ENCODE measurements at regions not wholly inside any gene's neighbourhood (a gene's known extent, or its start where the extent isn't known, plus 50 kb on each side); places are given as distances from the start of the nearest gene placed in this dataset.

DNA sequence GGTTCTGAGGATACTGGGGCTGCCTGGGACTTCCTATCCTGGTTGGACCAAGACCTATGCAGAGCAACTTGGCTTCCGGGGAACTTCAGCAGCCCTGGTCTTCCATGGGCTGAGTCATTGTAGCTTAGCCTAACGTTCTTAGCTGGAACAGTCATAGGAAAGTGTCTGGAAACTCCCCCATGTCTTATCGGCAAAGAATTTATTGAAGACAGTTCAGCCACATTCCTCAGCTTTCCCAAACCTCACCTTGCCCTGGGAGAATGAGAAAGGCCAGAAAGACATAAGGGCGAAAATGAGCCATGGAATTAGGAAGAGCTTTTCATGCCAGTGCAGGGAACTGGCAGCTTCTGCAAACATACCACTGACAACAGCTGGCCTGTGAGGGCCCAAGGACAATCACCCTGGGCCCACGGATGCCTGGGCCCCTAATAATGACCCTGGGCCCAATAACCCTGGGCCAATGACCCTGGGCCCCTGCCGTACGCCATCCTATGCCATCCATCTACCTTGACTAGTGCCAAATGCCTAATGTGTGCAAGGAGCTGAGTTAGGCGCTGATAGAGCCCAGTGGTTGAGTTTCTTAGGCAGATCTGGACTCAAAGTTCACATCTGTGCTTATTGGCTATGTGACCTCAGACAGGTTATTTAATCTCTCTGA, 114.4 kb upstream of the GADD45A start:
- no peak overlapping the region for H3K4me3 ChIP-seq (ENCODE audit: low read length)
- H2AFZ ChIP-seq (ENCODE audit: low read depth, low read length): no peak overlapping the region
- H3K4me1 ChIP-seq (ENCODE audit: low read length): no peaks in the 10 kb centered on the region
- no peaks in the 10 kb centered on the region for H3K27me3 ChIP-seq (ENCODE audit: low read depth, low read length)
- H3K4me2 ChIP-seq (ENCODE audit: low read length): no peak overlapping the region
- no peak overlapping the region for H3K9ac ChIP-seq (ENCODE audit: low read length)
- no peaks in the 10 kb centered on the region for H3K79me2 ChIP-seq (ENCODE audit: low read length)
- H3K36me3 ChIP-seq (replicated peaks; ENCODE audit: low read depth, low read length): no peaks in the 10 kb centered on the region
- no peak overlapping the region for H3K27ac ChIP-seq (ENCODE audit: low read length)
- no peaks in the 10 kb centered on the region for H3K9me3 ChIP-seq (ENCODE audit: insufficient read depth, low read length)
- TF ChIP-seq, protein P1, sequence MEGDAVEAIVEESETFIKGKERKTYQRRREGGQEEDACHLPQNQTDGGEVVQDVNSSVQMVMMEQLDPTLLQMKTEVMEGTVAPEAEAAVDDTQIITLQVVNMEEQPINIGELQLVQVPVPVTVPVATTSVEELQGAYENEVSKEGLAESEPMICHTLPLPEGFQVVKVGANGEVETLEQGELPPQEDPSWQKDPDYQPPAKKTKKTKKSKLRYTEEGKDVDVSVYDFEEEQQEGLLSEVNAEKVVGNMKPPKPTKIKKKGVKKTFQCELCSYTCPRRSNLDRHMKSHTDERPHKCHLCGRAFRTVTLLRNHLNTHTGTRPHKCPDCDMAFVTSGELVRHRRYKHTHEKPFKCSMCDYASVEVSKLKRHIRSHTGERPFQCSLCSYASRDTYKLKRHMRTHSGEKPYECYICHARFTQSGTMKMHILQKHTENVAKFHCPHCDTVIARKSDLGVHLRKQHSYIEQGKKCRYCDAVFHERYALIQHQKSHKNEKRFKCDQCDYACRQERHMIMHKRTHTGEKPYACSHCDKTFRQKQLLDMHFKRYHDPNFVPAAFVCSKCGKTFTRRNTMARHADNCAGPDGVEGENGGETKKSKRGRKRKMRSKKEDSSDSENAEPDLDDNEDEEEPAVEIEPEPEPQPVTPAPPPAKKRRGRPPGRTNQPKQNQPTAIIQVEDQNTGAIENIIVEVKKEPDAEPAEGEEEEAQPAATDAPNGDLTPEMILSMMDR (IDR thresholded peaks at IDR 0.05; ENCODE audit: low read depth, low read length): no peak
- no peak for TF ChIP-seq EZH2phosphoT487 (IDR thresholded peaks at IDR 0.05; ENCODE audit: low read depth)
- no peaks in the 10 kb centered on the region for H4K20me1 ChIP-seq (ENCODE audit: insufficient read depth, low read length)

DNA sequence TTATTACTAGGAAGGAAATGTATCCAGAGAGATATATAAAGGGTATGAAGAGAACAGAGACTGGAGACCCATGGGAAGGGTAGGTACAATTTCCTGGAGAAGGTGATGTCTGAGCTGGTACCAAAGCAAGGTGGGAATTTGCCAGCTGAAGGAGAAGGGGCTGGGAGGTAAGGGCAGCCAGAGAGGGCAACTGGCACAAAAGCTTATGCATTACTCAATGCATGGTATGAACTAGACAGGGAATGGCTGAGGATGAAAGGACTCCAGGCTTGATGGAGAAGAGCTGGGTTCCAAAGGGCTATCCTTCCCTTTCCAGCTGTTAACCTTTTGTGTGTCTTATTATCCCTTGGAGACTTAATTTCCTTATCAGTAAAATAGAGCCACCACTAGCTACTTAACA, 113.6 kb upstream of the GADD45A start:
- TF ChIP-seq, protein P1 (IDR thresholded peaks at IDR 0.05; ENCODE audit: low read depth, low read length): no peak
- TF ChIP-seq EZH2phosphoT487 (IDR thresholded peaks at IDR 0.05; ENCODE audit: low read depth): no peak
- Histone ChIP-seq H3K27me3 (ENCODE audit: low read depth, low read length) (no peaks in the 10 kb centered on the region), H3K36me3 (replicated peaks; ENCODE audit: low read depth, low read length) (no peaks in the 10 kb centered on the region), H3K79me2 (ENCODE audit: low read length) (no peaks in the 10 kb centered on the region), H3K9me3 (ENCODE audit: insufficient read depth, low read length) (no peaks in the 10 kb centered on the region), H3K9ac (ENCODE audit: low read length) (no peak overlapping the region), H3K4me1 (ENCODE audit: low read length) (no peaks in the 10 kb centered on the region), H4K20me1 (ENCODE audit: insufficient read depth, low read length) (no peaks in the 10 kb centered on the region), H3K4me3 (ENCODE audit: low read length) (no peak overlapping the region), H3K4me2 (ENCODE audit: low read length) (no peak overlapping the region), H3K27ac (ENCODE audit: low read length) (no peak overlapping the region), H2AFZ (ENCODE audit: low read depth, low read length) (no peak overlapping the region)

DNA sequence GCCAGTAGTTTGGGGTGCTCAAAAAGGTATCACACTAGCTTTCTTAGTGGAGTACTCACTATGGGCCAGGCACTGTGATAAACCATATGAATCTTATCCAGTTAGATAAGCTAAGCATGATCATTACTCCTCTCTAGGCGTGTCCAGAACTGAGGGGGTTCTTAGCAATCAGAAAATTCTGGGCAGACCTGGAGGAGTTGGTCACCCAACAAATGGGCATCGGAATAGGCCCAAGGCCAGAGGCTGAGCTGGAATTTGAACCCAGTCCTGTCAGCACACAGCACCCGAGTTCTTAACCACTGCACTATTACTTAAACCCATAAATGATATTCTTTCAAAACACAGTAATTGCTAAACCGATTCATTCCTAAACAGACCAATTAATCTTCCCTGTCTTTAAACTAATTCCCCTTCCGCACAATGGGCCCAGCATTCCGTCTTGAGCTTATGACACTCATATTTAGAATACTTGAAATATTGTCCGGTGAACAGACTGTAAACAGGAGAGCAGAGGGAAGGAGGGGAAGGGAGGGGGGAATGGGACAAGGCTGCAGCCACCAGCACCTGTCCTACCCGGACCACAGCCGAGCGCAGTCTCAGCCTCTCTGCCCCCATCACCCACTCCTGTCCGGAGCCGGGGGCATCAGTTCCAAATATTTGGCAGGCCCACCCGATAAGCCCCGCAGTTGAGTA, 113.0 kb upstream of the GADD45A start:
- Histone ChIP-seq H3K4me1 (ENCODE audit: low read length) (no peaks in the 10 kb centered on the region), H3K9ac (ENCODE audit: low read length) (no peak overlapping the region), H3K4me3 (ENCODE audit: low read length) (no peak overlapping the region), H4K20me1 (ENCODE audit: insufficient read depth, low read length) (no peaks in the 10 kb centered on the region), H3K27me3 (ENCODE audit: low read depth, low read length) (no peaks in the 10 kb centered on the region), H3K9me3 (ENCODE audit: insufficient read depth, low read length) (no peaks in the 10 kb centered on the region), H3K79me2 (ENCODE audit: low read length) (no peaks in the 10 kb centered on the region), H3K36me3 (replicated peaks; ENCODE audit: low read depth, low read length) (no peaks in the 10 kb centered on the region), H3K27ac (ENCODE audit: low read length) (no peak overlapping the region), H2AFZ (ENCODE audit: low read depth, low read length) (no peak overlapping the region), H3K4me2 (ENCODE audit: low read length) (no peak overlapping the region)
- no peak for TF ChIP-seq EZH2phosphoT487 (IDR thresholded peaks at IDR 0.05; ENCODE audit: low read depth)
- TF ChIP-seq, protein P1 (IDR thresholded peaks at IDR 0.05; ENCODE audit: low read depth, low read length): no peak

DNA sequence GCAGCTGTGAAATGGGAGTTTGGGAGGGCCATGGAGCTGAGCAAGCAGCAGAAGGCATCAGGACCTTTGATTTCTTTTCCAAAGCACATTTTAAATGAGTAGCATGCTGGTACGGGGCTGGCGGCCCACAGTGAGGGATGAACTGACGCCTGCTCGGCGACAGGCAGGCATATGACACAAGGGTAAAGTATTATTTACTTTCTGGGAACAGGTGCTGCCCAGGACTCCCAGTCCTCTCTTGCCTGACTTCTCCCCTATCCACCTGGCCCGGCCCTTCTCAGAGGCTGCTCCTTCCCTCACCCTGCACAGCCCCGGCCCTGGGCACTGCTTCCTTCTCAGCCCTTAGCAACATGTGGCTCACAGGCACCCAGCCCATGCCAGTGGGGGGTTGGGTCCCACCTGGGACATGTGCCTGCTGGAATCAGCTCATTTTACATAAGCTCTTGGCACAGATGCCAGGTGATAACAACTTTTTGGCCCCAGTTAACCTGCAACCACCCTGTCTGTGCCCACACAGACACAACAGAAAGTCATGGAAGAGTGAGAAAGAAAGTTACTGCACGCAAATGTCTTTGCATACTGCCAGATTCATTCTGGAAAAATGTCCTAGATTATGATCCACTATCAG, 112.3 kb upstream of the GADD45A start:
- no peak for TF ChIP-seq EZH2phosphoT487 (IDR thresholded peaks at IDR 0.05; ENCODE audit: low read depth)
- TF ChIP-seq, protein P1 (IDR thresholded peaks at IDR 0.05; ENCODE audit: low read depth, low read length): no peak
- Histone ChIP-seq H3K27ac (ENCODE audit: low read length) (no peak overlapping the region), H2AFZ (ENCODE audit: low read depth, low read length) (no peak overlapping the region), H3K4me2 (ENCODE audit: low read length) (no peak overlapping the region), H3K36me3 (replicated peaks; ENCODE audit: low read depth, low read length) (no peaks in the 10 kb centered on the region), H3K9ac (ENCODE audit: low read length) (no peak overlapping the region), H3K4me3 (ENCODE audit: low read length) (no peak overlapping the region), H3K9me3 (ENCODE audit: insufficient read depth, low read length) (no peaks in the 10 kb centered on the region), H3K79me2 (ENCODE audit: low read length) (no peaks in the 10 kb centered on the region), H3K4me1 (ENCODE audit: low read length) (no peaks in the 10 kb centered on the region), H3K27me3 (ENCODE audit: low read depth, low read length) (no peaks in the 10 kb centered on the region), H4K20me1 (ENCODE audit: insufficient read depth, low read length) (no peaks in the 10 kb centered on the region)

Data from OCI-LY3 (cell line).